MCF 10A (cell line): ENCODE measurements at regions not wholly inside any gene's neighbourhood (a gene's known extent, or its start where the extent isn't known, plus 50 kb on each side); places are given as distances from the start of the nearest gene placed in this dataset.

Experiments
- BruUV-seq: library from RNA; stranded (reverse); fragments of 400-500 nt; replicated peaks from 2 replicates; lab custom pipeline; 2021; lab: Mats Ljungman, UMichigan
- CTCF ChIA-PET: fragments of 300-600 bp; sonication (Branson Sonifier 250); formaldehyde crosslinking; extraction: SDS; loops from one replicate; lab custom pipeline; 2021; ENCODE audit warnings: antibody characterized with exemption, inconsistent platforms; lab: Yijun Ruan, JAX
- POLR2A ChIA-PET: fragments of 300-600, 350-650 bp; sonication (Branson Sonifier 250); formaldehyde crosslinking; extraction: SDS; loops from one replicate; lab custom pipeline; 2020; ENCODE audit warnings: antibody characterized with exemption, inconsistent platforms; lab: Yijun Ruan, JAX
- DNase-seq: peaks from one replicate; pipeline ENCODE4 v3.0.0-alpha.2; 2018; ENCODE audit not compliant: unreplicated experiment
- H3K27ac Mint-ChIP-seq: one replicate; pipeline ENCODE4 v1.8.0; 2022; ENCODE audit warnings: mild to moderate bottlenecking, low read depth, mixed read lengths; ENCODE audit not compliant: unreplicated experiment
- H3K27me3 Mint-ChIP-seq: one replicate; pipeline ENCODE4 v1.8.0; 2022; ENCODE audit warnings: mixed read lengths; ENCODE audit not compliant: insufficient read depth, unreplicated experiment
- H3K36me3 Mint-ChIP-seq: one replicate; pipeline ENCODE4 v1.8.0; 2022; ENCODE audit warnings: mild to moderate bottlenecking, moderate library complexity, mixed read lengths; ENCODE audit not compliant: insufficient read depth, unreplicated experiment
- H3K4me1 Mint-ChIP-seq: one replicate; pipeline ENCODE4 v1.8.0; 2022; ENCODE audit warnings: mixed read lengths; ENCODE audit not compliant: insufficient read depth, unreplicated experiment
- H3K4me3 Mint-ChIP-seq: one replicate; pipeline ENCODE4 v1.8.0; 2022; ENCODE audit warnings: mild to moderate bottlenecking, moderate library complexity, mixed read lengths; ENCODE audit not compliant: unreplicated experiment
- H3K9me3 Mint-ChIP-seq: one replicate; pipeline ENCODE4 v1.8.0; 2022; ENCODE audit warnings: mixed read lengths; ENCODE audit not compliant: unreplicated experiment
- CTCF ChIP-seq: fragments of 200-600 bp; IDR thresholded peaks from one replicate; pipeline ENCODE4 v1.8.0; 2022; ENCODE audit warnings: antibody characterized with exemption, mild to moderate bottlenecking; ENCODE audit not compliant: unreplicated experiment
- intact Hi-C: fragments of 100-400 bp; cut with micrococcal nuclease; formaldehyde crosslinking; loops from 2 replicates; pipeline ENCODE4 v1.14.1; 2022

GRCh38 chr22:47384977-47385376 is 622.5 kb downstream of the TBC1D22A start:
- ChIA-PET CTCF (no interaction called here), POLR2A (no interaction called here)
- BruUV-seq = no TSS peak
- DNase-seq = no peak
- Mint-ChIP-seq H3K4me3 (no peak overlapping the region), H3K36me3 (no peaks in the 10 kb centered on the region), H3K27me3 (peaks cover 57% of the 10 kb centered on the region), H3K27ac (no peak overlapping the region), H3K4me1 (no peaks in the 10 kb centered on the region), H3K9me3 (no peaks in the 10 kb centered on the region)
- TF ChIP-seq CTCF = no peak
- intact Hi-C loops = no loop called here

- peaks cover 64% of the 10 kb centered on the region for H3K27me3 Mint-ChIP-seq
- BruUV-seq = no TSS peak
- H3K27ac Mint-ChIP-seq = no peak overlapping the region
- CTCF ChIA-PET = no interaction called here
- POLR2A ChIA-PET = no interaction called here
- H3K4me3 Mint-ChIP-seq = no peak overlapping the region
- no peak for DNase-seq
- intact Hi-C loops = no loop called here
- peaks cover 10% of the 10 kb centered on the region for H3K9me3 Mint-ChIP-seq
- no peak for TF ChIP-seq CTCF
- H3K4me1 Mint-ChIP-seq = no peaks in the 10 kb centered on the region
- H3K36me3 Mint-ChIP-seq = no peaks in the 10 kb centered on the region
Observed at GRCh38 chr22:47382164-47382890, 619.9 kb downstream of the TBC1D22A start.

GRCh38 chr22:47381240-47381639 is 618.8 kb downstream of the TBC1D22A start:
- Mint-ChIP-seq H3K27ac (no peak overlapping the region), H3K4me3 (no peak overlapping the region), H3K27me3 (peaks cover 65% of the 10 kb centered on the region), H3K36me3 (no peaks in the 10 kb centered on the region), H3K9me3 (peaks cover 10% of the 10 kb centered on the region), H3K4me1 (no peaks in the 10 kb centered on the region)
- ChIA-PET POLR2A (no interaction called here), CTCF (interaction anchor here (0.6 kb wide), 1 partner anchor 670 kb away, joined by 4 read pairs; no protein-coding TSS in a partner anchor)
- TF ChIP-seq CTCF = no peak
- BruUV-seq = no TSS peak
- DNase-seq = no peak
- intact Hi-C loops = no loop called here

GRCh38 chr22:47380692-47381091 is 618.2 kb downstream of the TBC1D22A start:
- DNase-seq = no peak
- peaks cover 10% of the 10 kb centered on the region for H3K9me3 Mint-ChIP-seq
- H3K4me3 Mint-ChIP-seq = no peak overlapping the region
- no TSS peak for BruUV-seq
- no peak for TF ChIP-seq CTCF
- no peaks in the 10 kb centered on the region for H3K4me1 Mint-ChIP-seq
- intact Hi-C loops = no loop called here
- no peaks in the 10 kb centered on the region for H3K36me3 Mint-ChIP-seq
- CTCF ChIA-PET = interaction anchor here (0.7 kb wide), 1 partner anchor 60 kb away, joined by 3 read pairs; no protein-coding TSS in a partner anchor
- H3K27ac Mint-ChIP-seq = no peak overlapping the region
- H3K27me3 Mint-ChIP-seq = peaks cover 65% of the 10 kb centered on the region
- POLR2A ChIA-PET = no interaction called here
